K562 (cell line): ENCODE measurements at regions not wholly inside any gene's neighbourhood (a gene's known extent, or its start where the extent isn't known, plus 50 kb on each side); places are given as distances from the start of the nearest gene placed in this dataset.

Experiments used
- ATAC-seq: fragments of 200-7000 bp; cut with Tn5 transposase; 3 replicates; pipeline ENCODE4 v1.9.1; 2020; ENCODE audit warnings: moderate library complexity
- BruUV-seq: library from RNA; stranded (reverse); fragments of 400-500 nt; replicated peaks from 2 replicates; lab custom pipeline; 2021; lab: Mats Ljungman, UMichigan
- CTCF ChIA-PET: fragments of 300-600 bp; formaldehyde crosslinking; extraction: SDS; loops from one replicate; lab custom pipeline; 2021; ENCODE audit warnings: low intra/inter-chr PET ratio; lab: Yijun Ruan, JAX
- POLR2A ChIA-PET: fragments of 300-600, 350-650 bp; sonication (Branson Sonifier 250); formaldehyde crosslinking; extraction: SDS; loops from one replicate; lab custom pipeline; 2021; ENCODE audit warnings: antibody characterized with exemption, inconsistent platforms; lab: Yijun Ruan, JAX
- DNase-seq, 4 experiments: peaks; one replicate each; pipeline versions ENCODE4 v3.0.0 to v3.0.0-alpha.2; 2011 to 2018; ENCODE audit warnings: low spot score in 3 of 4, mixed read lengths in 3 of 4; ENCODE audit errors: extremely low read depth in 1 of 4
- FAIRE-seq: peaks from 2 replicates; lab custom pipeline; 2011; peaks lifted over from hg19 to GRCh38; lab: Jason Lieb, UNC
- H2AFZ ChIP-seq: 2 replicates; pipeline ENCODE4 v1.6.0; 2011; ENCODE audit warnings: low read depth, low read length, control low read depth, inconsistent platforms
- H3K27ac ChIP-seq: fragments of 200-600 bp; 3 replicates; pipeline ENCODE4 v1.8.0; 2011; ENCODE audit warnings: low read depth, mild to moderate bottlenecking, control low read depth, inconsistent platforms, low read length, moderate library complexity, mixed read lengths; ENCODE audit errors: extremely low read depth
- H3K27me3 ChIP-seq, 2 experiments: fragments of 300-600 bp in 1 of 2; 2 replicates in 1 of 2; 3 replicates in 1 of 2; pipeline versions ENCODE4 v1.6.0 to v1.8.0; 2011; ENCODE audit warnings: inconsistent platforms in 2 of 2, low read length in 2 of 2, mild to moderate bottlenecking in 1 of 2, mixed read lengths in 1 of 2, moderate library complexity in 1 of 2; ENCODE audit not compliant: control insufficient read depth in 2 of 2, insufficient read depth in 2 of 2
- H3K36me3 ChIP-seq: fragments of 300-600 bp; 3 replicates; pipeline ENCODE4 v1.8.0; 2011; ENCODE audit warnings: mild to moderate bottlenecking, low read length, inconsistent platforms; ENCODE audit not compliant: control insufficient read depth, insufficient read depth
- H3K4me1 ChIP-seq, 2 experiments: fragments of 200-600 bp in 1 of 2; replicated peaks in 1 of 2; 2 replicates in 1 of 2; 3 replicates in 1 of 2; pipeline versions ENCODE4 v1.5.1 to v1.8.0; 2011; ENCODE audit warnings: inconsistent platforms in 2 of 2, low read length in 2 of 2, mild to moderate bottlenecking in 1 of 2, mixed read lengths in 1 of 2, moderate library complexity in 1 of 2; ENCODE audit not compliant: control insufficient read depth in 2 of 2, insufficient read depth in 2 of 2
- H3K4me2 ChIP-seq: 2 replicates; pipeline ENCODE4 v1.6.1; 2011; ENCODE audit warnings: low read length, control low read depth, inconsistent platforms, mixed read lengths; ENCODE audit not compliant: insufficient read depth
- H3K4me3 ChIP-seq: fragments of 200-600 bp; sonication (generic), shearing (Covaris generic); 2 replicates; pipeline ENCODE4 v1.5.1; 2016; ENCODE audit warnings: control low read depth, inconsistent platforms
- H3K79me2 ChIP-seq: fragments of 200-600 bp; 3 replicates; pipeline ENCODE4 v1.8.0; 2011; ENCODE audit warnings: low read length, inconsistent platforms; ENCODE audit not compliant: control insufficient read depth, insufficient read depth
- H3K9ac ChIP-seq, 2 experiments: 2 replicates each; pipeline versions ENCODE4 v1.6.0 to v1.6.1; 2011; ENCODE audit warnings: low read depth in 2 of 2, low read length in 2 of 2, control low read depth in 1 of 2, inconsistent platforms in 1 of 2, mild to moderate bottlenecking in 1 of 2, mixed read lengths in 1 of 2; ENCODE audit not compliant: insufficient read depth in 1 of 2
- H3K9me1 ChIP-seq: one replicate; pipeline ENCODE4 v1.6.0; 2011; ENCODE audit warnings: inconsistent platforms, mild to moderate bottlenecking, low read length, moderate library complexity; ENCODE audit not compliant: control insufficient read depth, insufficient read depth
- H3K9me3 ChIP-seq: replicated peaks from 2 replicates; pipeline ENCODE4 v1.5.1; 2011; ENCODE audit warnings: low read depth, low read length, inconsistent platforms; ENCODE audit not compliant: control insufficient read depth, insufficient read depth
- H4K20me1 ChIP-seq: replicated peaks from 2 replicates; pipeline ENCODE4 v1.6.1; 2011; ENCODE audit warnings: low read length, inconsistent platforms, mixed read lengths; ENCODE audit not compliant: control insufficient read depth, insufficient read depth
- AFF4 ChIP-seq: sonication (generic); formaldehyde crosslinking; IDR thresholded peaks from 2 replicates; pipeline ENCODE4 v1.8.0; 2023; ENCODE audit warnings: mild to moderate bottlenecking, missing genetic modification reagents
- BHLHE40 ChIP-seq: IDR thresholded peaks from 2 replicates; pipeline ENCODE4 v1.6.1; 2011; ENCODE audit warnings: low read length, improper control_type of control experiment
- PHTF2 ChIP-seq: fragments of 250-450 bp; sonication (Bioruptor Pico); IDR thresholded peaks from 2 replicates; pipeline ENCODE4 v1.5.0; 2021; ENCODE audit warnings: mild to moderate bottlenecking
- U2AF1 ChIP-seq: fragments of 200-400 bp; formaldehyde crosslinking; optimal IDR thresholded peaks from 2 replicates; pipeline ENCODE3; 2017; ENCODE audit warnings: mild to moderate bottlenecking, low read depth, low read length, moderate library complexity
- WGBS: fragments of 100-300 bp; shearing (Covaris generic); methylation state at CpG from one replicate; pipeline ENCODE4 v1.1.6; 2016; ENCODE audit warnings: low coverage, mixed read lengths; ENCODE audit not compliant: insufficient coverage; ENCODE audit errors: missing lambda C conversion rate; 5-methylcytosine and 5-hydroxymethylcytosine counted together
- in situ Hi-C: fragments of 300-500 bp; cut with MboI; formaldehyde crosslinking; loops from 4 replicates; pipeline ENCODE4 v1.15.0; 2018; ENCODE audit warnings: inconsistent platforms, mixed read lengths
- intact Hi-C: fragments of 100-400 bp; cut with micrococcal nuclease; formaldehyde crosslinking; loops from 2 replicates; pipeline ENCODE4 v1.14.2; 2022
- TF ChIP-seq, protein P1 (sequence below): fragments of 200-800 bp; sonication (Bioruptor generic); IDR thresholded peaks from 2 replicates; pipeline ENCODE4 v1.6.1; 2017; ENCODE audit warnings: missing genetic modification characterization, missing compliant biosample characterization
- TF ChIP-seq, protein P2 (sequence below): fragments of 450-650 bp; IDR thresholded peaks from 2 replicates; pipeline ENCODE4 v1.6.1; 2016
- TF ChIP-seq, protein P3 (sequence below): sonication (generic); formaldehyde crosslinking; IDR thresholded peaks from 2 replicates; pipeline ENCODE4 v1.8.0; 2023; ENCODE audit warnings: missing genetic modification reagents, mild to moderate bottlenecking, borderline replicate concordance

DNA sequence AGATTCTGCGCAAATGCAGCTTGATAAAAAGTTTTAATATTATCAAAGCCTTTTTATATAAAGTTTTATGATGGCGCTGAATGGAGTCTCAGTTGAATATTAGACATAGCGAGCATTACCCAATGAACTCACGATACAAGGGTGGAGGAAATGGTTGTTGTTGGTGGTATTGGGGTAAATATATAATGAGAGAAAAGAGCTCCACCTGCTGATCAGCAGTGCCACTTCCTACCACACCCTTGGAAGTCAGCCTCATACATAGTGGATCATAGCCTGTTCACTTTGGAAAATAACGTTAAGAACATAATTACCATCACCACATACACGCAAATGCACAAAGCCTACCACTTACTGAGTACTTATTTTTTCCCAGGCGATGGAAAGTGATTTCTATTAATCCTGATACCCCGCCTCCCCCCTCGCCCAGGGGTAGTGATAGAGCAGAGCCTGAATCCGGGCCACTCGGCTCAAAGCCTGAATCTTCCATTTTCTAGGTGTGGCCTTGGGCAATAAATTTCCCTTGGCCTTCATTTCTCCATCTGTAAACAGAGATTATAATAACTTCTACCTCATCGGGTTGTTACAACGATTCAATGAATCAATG, 358.3 kb downstream of the KLF5 start (continued):
- TF ChIP-seq, protein P1, sequence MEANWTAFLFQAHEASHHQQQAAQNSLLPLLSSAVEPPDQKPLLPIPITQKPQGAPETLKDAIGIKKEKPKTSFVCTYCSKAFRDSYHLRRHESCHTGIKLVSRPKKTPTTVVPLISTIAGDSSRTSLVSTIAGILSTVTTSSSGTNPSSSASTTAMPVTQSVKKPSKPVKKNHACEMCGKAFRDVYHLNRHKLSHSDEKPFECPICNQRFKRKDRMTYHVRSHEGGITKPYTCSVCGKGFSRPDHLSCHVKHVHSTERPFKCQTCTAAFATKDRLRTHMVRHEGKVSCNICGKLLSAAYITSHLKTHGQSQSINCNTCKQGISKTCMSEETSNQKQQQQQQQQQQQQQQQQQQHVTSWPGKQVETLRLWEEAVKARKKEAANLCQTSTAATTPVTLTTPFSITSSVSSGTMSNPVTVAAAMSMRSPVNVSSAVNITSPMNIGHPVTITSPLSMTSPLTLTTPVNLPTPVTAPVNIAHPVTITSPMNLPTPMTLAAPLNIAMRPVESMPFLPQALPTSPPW (CRISPR knock-in tag) = peak; percentile 54; the same call in 1 of the 2 replicates
- TF ChIP-seq, protein P2, sequence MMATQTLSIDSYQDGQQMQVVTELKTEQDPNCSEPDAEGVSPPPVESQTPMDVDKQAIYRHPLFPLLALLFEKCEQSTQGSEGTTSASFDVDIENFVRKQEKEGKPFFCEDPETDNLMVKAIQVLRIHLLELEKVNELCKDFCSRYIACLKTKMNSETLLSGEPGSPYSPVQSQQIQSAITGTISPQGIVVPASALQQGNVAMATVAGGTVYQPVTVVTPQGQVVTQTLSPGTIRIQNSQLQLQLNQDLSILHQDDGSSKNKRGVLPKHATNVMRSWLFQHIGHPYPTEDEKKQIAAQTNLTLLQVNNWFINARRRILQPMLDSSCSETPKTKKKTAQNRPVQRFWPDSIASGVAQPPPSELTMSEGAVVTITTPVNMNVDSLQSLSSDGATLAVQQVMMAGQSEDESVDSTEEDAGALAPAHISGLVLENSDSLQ = peak; percentile 12; the same call in 1 of the 2 replicates

GRCh38 chr13:73416093-73416492, 357.3 kb downstream of the KLF5 start:
- CTCF ChIA-PET = no interaction called here
- Histone ChIP-seq H3K79me2 (no peaks in the 10 kb centered on the region), H2AFZ (no peak overlapping the region), H3K9ac (no peak overlapping the region), H3K36me3 (no peaks in the 10 kb centered on the region), H4K20me1 (no peaks in the 10 kb centered on the region), H3K4me1 (no peaks in the 10 kb centered on the region), H3K4me2 (no peak overlapping the region), H3K9me1 (no peaks in the 10 kb centered on the region), H3K4me3 (no peak overlapping the region), H3K27me3 (no peaks in the 10 kb centered on the region), H3K27ac (no peak overlapping the region), H3K9me3 (no peaks in the 10 kb centered on the region)
- no peak for DNase-seq
- intact Hi-C loops (no loop called here), in situ Hi-C loops (loop anchor here (25.0 kb wide), 1 partner anchor 604 kb away; no protein-coding TSS in a partner anchor)
- FAIRE-seq = no peak
- POLR2A ChIA-PET = no interaction called here
- no peak for ATAC-seq
- 0% methylated on average over 1 of the region's 1 CpG for WGBS
- BruUV-seq = no TSS peak
- TF ChIP-seq, protein P3, sequence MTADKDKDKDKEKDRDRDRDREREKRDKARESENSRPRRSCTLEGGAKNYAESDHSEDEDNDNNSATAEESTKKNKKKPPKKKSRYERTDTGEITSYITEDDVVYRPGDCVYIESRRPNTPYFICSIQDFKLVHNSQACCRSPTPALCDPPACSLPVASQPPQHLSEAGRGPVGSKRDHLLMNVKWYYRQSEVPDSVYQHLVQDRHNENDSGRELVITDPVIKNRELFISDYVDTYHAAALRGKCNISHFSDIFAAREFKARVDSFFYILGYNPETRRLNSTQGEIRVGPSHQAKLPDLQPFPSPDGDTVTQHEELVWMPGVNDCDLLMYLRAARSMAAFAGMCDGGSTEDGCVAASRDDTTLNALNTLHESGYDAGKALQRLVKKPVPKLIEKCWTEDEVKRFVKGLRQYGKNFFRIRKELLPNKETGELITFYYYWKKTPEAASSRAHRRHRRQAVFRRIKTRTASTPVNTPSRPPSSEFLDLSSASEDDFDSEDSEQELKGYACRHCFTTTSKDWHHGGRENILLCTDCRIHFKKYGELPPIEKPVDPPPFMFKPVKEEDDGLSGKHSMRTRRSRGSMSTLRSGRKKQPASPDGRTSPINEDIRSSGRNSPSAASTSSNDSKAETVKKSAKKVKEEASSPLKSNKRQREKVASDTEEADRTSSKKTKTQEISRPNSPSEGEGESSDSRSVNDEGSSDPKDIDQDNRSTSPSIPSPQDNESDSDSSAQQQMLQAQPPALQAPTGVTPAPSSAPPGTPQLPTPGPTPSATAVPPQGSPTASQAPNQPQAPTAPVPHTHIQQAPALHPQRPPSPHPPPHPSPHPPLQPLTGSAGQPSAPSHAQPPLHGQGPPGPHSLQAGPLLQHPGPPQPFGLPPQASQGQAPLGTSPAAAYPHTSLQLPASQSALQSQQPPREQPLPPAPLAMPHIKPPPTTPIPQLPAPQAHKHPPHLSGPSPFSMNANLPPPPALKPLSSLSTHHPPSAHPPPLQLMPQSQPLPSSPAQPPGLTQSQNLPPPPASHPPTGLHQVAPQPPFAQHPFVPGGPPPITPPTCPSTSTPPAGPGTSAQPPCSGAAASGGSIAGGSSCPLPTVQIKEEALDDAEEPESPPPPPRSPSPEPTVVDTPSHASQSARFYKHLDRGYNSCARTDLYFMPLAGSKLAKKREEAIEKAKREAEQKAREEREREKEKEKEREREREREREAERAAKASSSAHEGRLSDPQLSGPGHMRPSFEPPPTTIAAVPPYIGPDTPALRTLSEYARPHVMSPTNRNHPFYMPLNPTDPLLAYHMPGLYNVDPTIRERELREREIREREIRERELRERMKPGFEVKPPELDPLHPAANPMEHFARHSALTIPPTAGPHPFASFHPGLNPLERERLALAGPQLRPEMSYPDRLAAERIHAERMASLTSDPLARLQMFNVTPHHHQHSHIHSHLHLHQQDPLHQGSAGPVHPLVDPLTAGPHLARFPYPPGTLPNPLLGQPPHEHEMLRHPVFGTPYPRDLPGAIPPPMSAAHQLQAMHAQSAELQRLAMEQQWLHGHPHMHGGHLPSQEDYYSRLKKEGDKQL (CRISPR knock-in tag) = no peak
- TF ChIP-seq AFF4 (CRISPR knock-in tag) (no peak), BHLHE40 (no peak), U2AF1 (no peak), PHTF2 (CRISPR knock-in tag) (no peak)
